DOHH2 (cell line): ENCODE measurements at regions not wholly inside any gene's neighbourhood (a gene's known extent, or its start where the extent isn't known, plus 50 kb on each side); places are given as distances from the start of the nearest gene placed in this dataset.

ENCODE experiments used
- H3F3A ChIP-seq: fragments of 200-600 bp; sonication (generic), shearing (Covaris generic); 2 replicates; pipeline ENCODE4 v1.6.0; 2016; ENCODE audit warnings: antibody characterized with exemption, mild to moderate bottlenecking; ENCODE audit not compliant: control insufficient read depth, insufficient read depth
- H3K27ac ChIP-seq: fragments of 200-600 bp; sonication (generic); 2 replicates; pipeline ENCODE4 v1.5.1; 2014; ENCODE audit warnings: low read depth, mild to moderate bottlenecking, low read length, moderate library complexity
- H3K27me3 ChIP-seq: fragments of 200-600 bp; sonication (generic); 2 replicates; pipeline ENCODE4 v1.6.1; 2014; ENCODE audit warnings: mild to moderate bottlenecking, low read length, mixed read lengths; ENCODE audit not compliant: control insufficient read depth
- H3K36me3 ChIP-seq: fragments of 200-600 bp; sonication (generic); 2 replicates; pipeline ENCODE4 v1.6.1; 2014; ENCODE audit warnings: mild to moderate bottlenecking, low read length, moderate library complexity, mixed read lengths; ENCODE audit not compliant: control insufficient read depth
- H3K4me1 ChIP-seq: fragments of 200-600 bp; sonication (generic); 2 replicates; pipeline ENCODE4 v1.6.1; 2014; ENCODE audit warnings: mild to moderate bottlenecking, low read length, mixed read lengths; ENCODE audit not compliant: control insufficient read depth
- H3K4me2 ChIP-seq: fragments of 200-600 bp; sonication (generic); 2 replicates; pipeline ENCODE4 v1.6.0; 2014; ENCODE audit warnings: mild to moderate bottlenecking, low read length, moderate library complexity
- H3K4me3 ChIP-seq: fragments of 200-600 bp; sonication (generic); 2 replicates; pipeline ENCODE4 v1.5.1; 2014; ENCODE audit warnings: mild to moderate bottlenecking, low read length, mixed read lengths
- H3K79me2 ChIP-seq: fragments of 200-600 bp; sonication (generic); 2 replicates; pipeline ENCODE4 v1.6.1; 2014; ENCODE audit warnings: mild to moderate bottlenecking, low read length, mixed read lengths; ENCODE audit not compliant: control insufficient read depth
- H3K9me2 ChIP-seq: fragments of 200-600 bp; sonication (generic); replicated peaks from 2 replicates; pipeline ENCODE4 v1.6.1; 2014; ENCODE audit warnings: mild to moderate bottlenecking, low read length, mixed read lengths; ENCODE audit not compliant: control insufficient read depth
- H3K9me3 ChIP-seq: fragments of 200-600 bp; sonication (generic); 2 replicates; pipeline ENCODE4 v1.6.1; 2014; ENCODE audit warnings: antibody characterized with exemption, low read length, mixed read lengths; ENCODE audit not compliant: control insufficient read depth, insufficient read depth
- H4K20me1 ChIP-seq: fragments of 200-600 bp; sonication (generic); 2 replicates; pipeline ENCODE4 v1.6.0; 2014; ENCODE audit warnings: low read depth, mild to moderate bottlenecking, antibody characterized with exemption, low read length, moderate library complexity; ENCODE audit not compliant: control insufficient read depth, insufficient read depth
- CTCF ChIP-seq: fragments of 200-600 bp; sonication (generic); IDR thresholded peaks from one replicate; pipeline ENCODE4 v1.5.1; 2014; ENCODE audit warnings: antibody characterized with exemption, mild to moderate bottlenecking, low read depth, low read length; ENCODE audit not compliant: poor library complexity, severe bottlenecking
- EZH2phosphoT487 ChIP-seq: fragments of 200-600 bp; sonication (generic); IDR thresholded peaks from 2 replicates; pipeline ENCODE4 v1.6.1; 2017; ENCODE audit warnings: borderline replicate concordance, mild to moderate bottlenecking, antibody characterized with exemption, low read length, moderate library complexity, mixed read lengths

DNA sequence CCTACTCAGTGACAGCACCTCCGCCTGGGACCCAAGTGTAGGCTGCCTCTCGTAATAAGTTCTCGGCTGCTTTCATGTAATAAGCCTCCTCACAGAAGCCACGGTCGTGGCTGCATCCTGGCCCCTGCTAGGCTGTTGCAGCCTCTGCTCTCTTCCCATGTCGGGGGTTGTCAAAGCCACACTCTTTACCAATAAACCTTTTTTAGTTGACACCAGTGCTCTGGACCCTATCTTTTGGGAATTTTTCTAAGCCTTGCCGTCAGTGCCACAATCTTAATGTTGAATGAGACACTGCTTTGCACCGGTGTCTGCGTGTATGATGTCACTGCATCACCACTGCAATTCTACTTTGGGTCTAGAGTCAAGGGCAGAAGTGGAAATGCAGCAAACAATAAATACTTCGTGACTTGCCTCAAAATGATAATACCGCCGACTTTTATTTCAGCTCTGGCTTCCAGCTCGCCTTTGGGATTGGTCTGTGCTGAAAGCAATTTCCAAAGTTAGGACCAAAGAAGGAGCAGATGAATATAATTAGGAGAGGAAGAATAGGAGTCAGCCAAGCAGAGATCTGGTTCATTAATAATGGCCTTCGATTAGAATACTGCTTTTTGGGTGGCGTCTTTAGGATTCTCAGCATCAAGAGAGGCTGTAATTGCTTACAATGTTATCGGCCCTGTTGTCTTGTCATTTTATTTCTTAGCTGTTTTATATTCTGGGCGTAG, 57.6 kb upstream of the CCN6 start:
- Histone ChIP-seq H3K9me3 (no peaks in the 10 kb centered on the region), H3K4me1 (0 out of 2 replicates have a peak, but pooled peaks cover 3% of the 10 kb centered on the region), H3K27ac (no peak overlapping the region), H3K36me3 (no peaks in the 10 kb centered on the region), H4K20me1 (no peaks in the 10 kb centered on the region), H3K9me2 (no peaks in the 10 kb centered on the region), H3K79me2 (no peaks in the 10 kb centered on the region), H3F3A (no peaks in the 10 kb centered on the region), H3K4me3 (no peak overlapping the region), H3K27me3 (peaks cover 38% of the 10 kb centered on the region), H3K4me2 (no peak overlapping the region)
- TF ChIP-seq EZH2phosphoT487 (no peak), CTCF (no peak)

GRCh38 chr6:111997078-111997852, 56.6 kb upstream of the CCN6 start:
- H3F3A ChIP-seq = no peaks in the 10 kb centered on the region
- no peaks in the 10 kb centered on the region for H3K9me2 ChIP-seq
- peaks cover 33% of the 10 kb centered on the region for H3K27me3 ChIP-seq
- H3K4me1 ChIP-seq = 0 out of 2 replicates have a peak, but pooled peaks cover 3% of the 10 kb centered on the region
- no peaks in the 10 kb centered on the region for H3K9me3 ChIP-seq
- H3K27ac ChIP-seq = no peak overlapping the region
- H3K4me3 ChIP-seq = no peak overlapping the region
- H3K4me2 ChIP-seq = peak overlapping the region; percentile 35
- no peaks in the 10 kb centered on the region for H3K36me3 ChIP-seq
- peak; percentile 90 for TF ChIP-seq CTCF
- TF ChIP-seq EZH2phosphoT487 = no peak
- H4K20me1 ChIP-seq = no peaks in the 10 kb centered on the region
- H3K79me2 ChIP-seq = no peaks in the 10 kb centered on the region

- TF ChIP-seq EZH2phosphoT487 = no peak
- H4K20me1 ChIP-seq = no peaks in the 10 kb centered on the region
Measured at GRCh38 chr6:111997853-111998208, 56.1 kb upstream of the CCN6 start.

DNA sequence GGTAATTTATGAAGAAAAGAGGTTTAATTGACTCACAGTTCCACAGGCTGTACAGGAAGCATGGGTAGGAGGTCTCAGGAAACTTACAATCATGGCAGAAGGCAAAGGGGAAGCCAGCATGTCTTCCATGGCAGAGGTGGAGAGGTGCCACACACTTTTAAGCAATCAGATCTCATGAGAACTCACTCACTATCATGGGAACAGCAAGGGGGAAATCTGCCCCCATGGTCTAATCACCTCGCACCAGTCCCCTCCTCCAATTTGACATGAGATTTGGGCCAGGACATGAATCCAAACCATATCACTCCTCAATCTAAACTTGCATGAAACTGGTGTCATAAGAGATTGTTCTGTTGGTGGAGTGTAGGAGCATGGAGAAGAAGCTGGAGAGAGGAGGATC, 51.6 kb upstream of the CCN6 start:
- Histone ChIP-seq H4K20me1 (no peaks in the 10 kb centered on the region), H3K4me3 (no peak overlapping the region), H3F3A (no peaks in the 10 kb centered on the region), H3K27me3 (peaks cover 12% of the 10 kb centered on the region; the same call in 1 of the 2 replicates), H3K4me2 (no peak overlapping the region), H3K4me1 (no peaks in the 10 kb centered on the region), H3K9me2 (no peaks in the 10 kb centered on the region), H3K79me2 (no peaks in the 10 kb centered on the region), H3K27ac (no peak overlapping the region), H3K9me3 (no peaks in the 10 kb centered on the region), H3K36me3 (no peaks in the 10 kb centered on the region)
- TF ChIP-seq EZH2phosphoT487 = no peak
- TF ChIP-seq CTCF = no peak

More at GRCh38 chr6:111997853-111998208, 56.1 kb upstream of the CCN6 start:
- Histone ChIP-seq H3K36me3 (no peaks in the 10 kb centered on the region), H3F3A (no peaks in the 10 kb centered on the region), H3K4me3 (no peak overlapping the region), H3K9me2 (no peaks in the 10 kb centered on the region), H3K79me2 (no peaks in the 10 kb centered on the region), H3K4me1 (0 out of 2 replicates have a peak, but pooled peaks cover 3% of the 10 kb centered on the region), H3K9me3 (no peaks in the 10 kb centered on the region), H3K27ac (no peak overlapping the region), H3K4me2 (no peak overlapping the region), H3K27me3 (peaks cover 30% of the 10 kb centered on the region)
